PC-3 (cell line): ENCODE measurements at regions not wholly inside any gene's neighbourhood (a gene's known extent, or its start where the extent isn't known, plus 50 kb on each side); places are given as distances from the start of the nearest gene placed in this dataset.
"Not testable (repeated sequence)": the region's sequence is repeated elsewhere in the genome, so short reads cannot be mapped to it uniquely, and the experiment has no call there.

Experiments used
- ATAC-seq: fragments of 200-7000 bp; cut with Tn5 transposase; 2 replicates; pipeline ENCODE4 v1.9.1; 2020; ENCODE audit warnings: mild to moderate bottlenecking, moderate library complexity
- BruUV-seq: library from RNA; stranded (reverse); fragments of 400-500 nt; replicated peaks from 2 replicates; lab custom pipeline; 2021; lab: Mats Ljungman, UMichigan
- CTCF ChIA-PET: fragments of 300-600 bp; sonication (Branson Sonifier 250); formaldehyde crosslinking; loops from one replicate; lab custom pipeline; 2022; ENCODE audit warnings: antibody characterized with exemption; lab: Charles Lee
- POLR2A ChIA-PET: fragments of 300-600 bp; sonication (Branson Sonifier 250); formaldehyde crosslinking; loops from one replicate; lab custom pipeline; 2022; ENCODE audit warnings: antibody characterized with exemption; ENCODE audit not compliant: unreplicated experiment; lab: Charles Lee
- DNase-seq: peaks from one replicate; pipeline ENCODE4 v3.0.0-alpha.2; 2015
- H2AFZ ChIP-seq: fragments of 300-600 bp; sonication (generic); 2 replicates; pipeline ENCODE4 v1.6.0; 2016; ENCODE audit warnings: antibody characterized with exemption, low read length
- H3F3A ChIP-seq: fragments of 300-600 bp; sonication (generic); one replicate; pipeline ENCODE4 v1.6.0; 2017; ENCODE audit warnings: antibody characterized with exemption, low read length, control low read depth, mild to moderate bottlenecking; ENCODE audit not compliant: unreplicated experiment
- H3K27ac ChIP-seq: fragments of 300-600 bp; sonication (generic); 2 replicates; pipeline ENCODE4 v1.5.1; 2016; ENCODE audit warnings: mild to moderate bottlenecking, low read length
- H3K27me3 ChIP-seq: fragments of 300-600 bp; sonication (generic); 2 replicates; pipeline ENCODE4 v1.6.1; 2016; ENCODE audit warnings: low read length, mixed read lengths
- H3K36me3 ChIP-seq: fragments of 300-600 bp; sonication (generic); 2 replicates; pipeline ENCODE4 v1.6.1; 2016; ENCODE audit warnings: low read depth, mixed run types, low read length, mixed read lengths
- H3K4me1 ChIP-seq: fragments of 300-600 bp; sonication (generic); 2 replicates; pipeline ENCODE4 v1.5.1; 2016; ENCODE audit warnings: low read length; ENCODE audit not compliant: insufficient read depth
- H3K4me2 ChIP-seq: fragments of 300-600 bp; sonication (generic); 2 replicates; pipeline ENCODE4 v1.6.0; 2016; ENCODE audit warnings: low read length
- H3K4me3 ChIP-seq: fragments of 300-600 bp; sonication (generic); 2 replicates; pipeline ENCODE4 v1.5.1; 2016; ENCODE audit warnings: mild to moderate bottlenecking, low read length, mixed read lengths
- H3K79me2 ChIP-seq: fragments of 300-600 bp; sonication (generic); 2 replicates; pipeline ENCODE4 v1.6.1; 2017; ENCODE audit warnings: low read length, mixed read lengths
- H3K9ac ChIP-seq: fragments of 300-600 bp; sonication (generic); 2 replicates; pipeline ENCODE4 v1.6.0; 2016; ENCODE audit warnings: mild to moderate bottlenecking, low read length
- H3K9me2 ChIP-seq: fragments of 300-600 bp; sonication (generic); replicated peaks from 2 replicates; pipeline ENCODE4 v1.6.1; 2016; ENCODE audit warnings: mixed run types, low read length, mixed read lengths
- H3K9me3 ChIP-seq: fragments of 300-600 bp; sonication (generic); 2 replicates; pipeline ENCODE4 v1.6.1; 2016; ENCODE audit warnings: low read length, mixed read lengths
- H4K20me1 ChIP-seq: fragments of 300-600 bp; sonication (generic); 2 replicates; pipeline ENCODE4 v1.6.1; 2016; ENCODE audit warnings: low read length, mixed read lengths
- CTCF ChIP-seq: fragments of 300-600 bp; sonication (generic); conservative IDR thresholded peaks from 2 replicates; pipeline ENCODE4 v1.5.1; 2017; ENCODE audit warnings: antibody characterized with exemption, low read depth, mild to moderate bottlenecking, low read length
- EZH2 ChIP-seq: fragments of 300-600 bp; sonication (generic); IDR thresholded peaks from one replicate; pipeline ENCODE4 v1.6.1; 2017; ENCODE audit warnings: antibody characterized with exemption, mild to moderate bottlenecking, low read length; ENCODE audit not compliant: unreplicated experiment
- EZH2phosphoT487 ChIP-seq: fragments of 300-600 bp; sonication (generic); IDR thresholded peaks from 2 replicates; pipeline ENCODE4 v1.6.1; 2018; ENCODE audit warnings: mild to moderate bottlenecking, antibody characterized with exemption, low read length, borderline replicate concordance
- intact Hi-C: fragments of 100-400 bp; cut with micrococcal nuclease; formaldehyde crosslinking; loops from 2 replicates; pipeline ENCODE4 v1.9.0; 2023

GRCh38 chr6:69466979-69467570 lies 329.7 kb downstream of the LMBRD1 start:
- Histone ChIP-seq H3K4me2 (no peak overlapping the region), H3K4me1 (no peaks in the 10 kb centered on the region), H3K27me3 (no peaks in the 10 kb centered on the region), H3K4me3 (no peak overlapping the region), H3K36me3 (no peaks in the 10 kb centered on the region), H3K9me3 (no peaks in the 10 kb centered on the region), H2AFZ (no peak overlapping the region), H4K20me1 (no peaks in the 10 kb centered on the region), H3K79me2 (no peaks in the 10 kb centered on the region), H3F3A (no peaks in the 10 kb centered on the region), H3K27ac (no peak overlapping the region), H3K9me2 (no peaks in the 10 kb centered on the region), H3K9ac (no peak overlapping the region)
- no peak for TF ChIP-seq EZH2
- no peak for TF ChIP-seq CTCF
- TF ChIP-seq EZH2phosphoT487, result no peak
- intact Hi-C loops, result no loop called here
- no TSS peak for BruUV-seq
- no peak for DNase-seq
- no peak for ATAC-seq
- ChIA-PET POLR2A (no interaction called here), CTCF (no interaction called here)

- TF ChIP-seq EZH2phosphoT487 (no peak), CTCF (no peak), EZH2 (no peak)
- H3K9me3 ChIP-seq, result no peaks in the 10 kb centered on the region
- H3K4me3 ChIP-seq, result no peak overlapping the region
- H3K4me1 ChIP-seq, result no peaks in the 10 kb centered on the region
- no peaks in the 10 kb centered on the region for H3F3A ChIP-seq
- no peak overlapping the region for H3K9ac ChIP-seq
- ChIA-PET CTCF (no interaction called here), POLR2A (interaction anchor here (0.5 kb wide), 1 partner anchor 251 kb away, joined by 3 read pairs; no protein-coding TSS in a partner anchor)
- H2AFZ ChIP-seq, result no peak overlapping the region
- H3K79me2 ChIP-seq, result no peaks in the 10 kb centered on the region
- no TSS peak for BruUV-seq
- no peaks in the 10 kb centered on the region for H4K20me1 ChIP-seq
- intact Hi-C loops, result no loop called here
- no peak overlapping the region for H3K4me2 ChIP-seq
- H3K9me2 ChIP-seq, result no peaks in the 10 kb centered on the region
- H3K36me3 ChIP-seq, result no peaks in the 10 kb centered on the region
- no peak for DNase-seq
- no peak for ATAC-seq
- no peaks in the 10 kb centered on the region for H3K27me3 ChIP-seq
- H3K27ac ChIP-seq, result no peak overlapping the region
Observed at GRCh38 chr6:69465866-69466265, 330.9 kb downstream of the LMBRD1 start.

- POLR2A ChIA-PET, result no interaction called here
- Histone ChIP-seq H3K36me3 (no peaks in the 10 kb centered on the region), H2AFZ (no peak overlapping the region), H3K9me2 (no peaks in the 10 kb centered on the region), H3K4me2 (no peak overlapping the region), H3K4me3 (no peak overlapping the region), H3K79me2 (no peaks in the 10 kb centered on the region), H3K4me1 (no peaks in the 10 kb centered on the region), H3K9ac (no peak overlapping the region), H4K20me1 (no peaks in the 10 kb centered on the region), H3K27ac (no peak overlapping the region), H3K27me3 (no peaks in the 10 kb centered on the region), H3F3A (no peaks in the 10 kb centered on the region), H3K9me3 (no peaks in the 10 kb centered on the region)
- CTCF ChIA-PET, result no interaction called here
- intact Hi-C loops, result no loop called here
- BruUV-seq, result no TSS peak
- no peak for TF ChIP-seq CTCF
- no peak for DNase-seq
- ATAC-seq, result no peak
Observed at GRCh38 chr6:69456086-69456485, 340.7 kb downstream of the LMBRD1 start.

- CTCF ChIA-PET, H4K20me1 ChIP-seq, H3K4me3 ChIP-seq, H3K79me2 ChIP-seq, H3K27me3 ChIP-seq, H3K27ac ChIP-seq, BruUV-seq, H3K9ac ChIP-seq, ATAC-seq, H3F3A ChIP-seq, H3K4me1 ChIP-seq, POLR2A ChIA-PET, H3K36me3 ChIP-seq, H2AFZ ChIP-seq, H3K9me3 ChIP-seq, intact Hi-C loops, H3K9me2 ChIP-seq, H3K4me2 ChIP-seq, DNase-seq: not testable (repeated sequence)
Observed at GRCh38 chr6:69454619-69455018, 342.2 kb downstream of the LMBRD1 start.
